MM.1S (cell line): ENCODE measurements at regions not wholly inside any gene's neighbourhood (a gene's known extent, or its start where the extent isn't known, plus 50 kb on each side); places are given as distances from the start of the nearest gene placed in this dataset.

Experiments
- CTCF ChIP-seq: fragments of 300-600 bp; sonication (generic); IDR thresholded peaks from 2 replicates; pipeline ENCODE4 v1.5.1; 2016; ENCODE audit warnings: antibody characterized with exemption, low read length, mixed read lengths
- EZH2 ChIP-seq: fragments of 300-600 bp; sonication (generic); optimal IDR thresholded peaks from 2 replicates; pipeline ENCODE3; 2017; ENCODE audit warnings: low read depth, mild to moderate bottlenecking, antibody characterized with exemption, low read length, mixed read lengths
- EZH2phosphoT487 ChIP-seq: fragments of 300-600 bp; sonication (generic); IDR thresholded peaks from 2 replicates; pipeline ENCODE4 v1.6.1; 2018; ENCODE audit warnings: antibody characterized with exemption, low read length

DNA sequence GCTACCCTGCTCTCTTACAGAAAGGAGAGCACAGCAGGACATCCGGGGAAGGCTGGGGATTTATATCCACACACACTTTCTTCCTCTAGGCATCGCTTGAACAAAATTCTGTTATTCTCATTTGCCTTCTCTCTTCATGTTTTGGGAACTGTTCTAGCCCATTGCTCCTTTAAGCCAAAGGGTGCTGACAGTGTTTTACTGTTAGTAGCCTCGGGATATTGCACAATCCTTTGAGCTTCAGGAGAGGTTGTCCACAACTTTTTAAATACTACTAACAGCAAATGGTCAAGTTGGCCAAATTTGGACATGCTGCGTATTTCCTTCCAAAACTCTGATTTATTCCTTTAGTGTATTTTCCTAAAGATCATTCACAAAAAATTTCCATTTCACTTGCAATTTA is 579.2 kb upstream of the RGS18 start:
- TF ChIP-seq CTCF (no peak), EZH2phosphoT487 (no peak), EZH2 (no peak)
